ENCODE measurements at regions not wholly inside any gene's neighbourhood (a gene's known extent, or its start where the extent isn't known, plus 50 kb on each side); places are given as distances from the start of the nearest gene placed in this dataset.
"Not testable (repeated sequence)": the region's sequence is repeated elsewhere in the genome, so short reads cannot be mapped to it uniquely, and the experiment has no call there.

DNA sequence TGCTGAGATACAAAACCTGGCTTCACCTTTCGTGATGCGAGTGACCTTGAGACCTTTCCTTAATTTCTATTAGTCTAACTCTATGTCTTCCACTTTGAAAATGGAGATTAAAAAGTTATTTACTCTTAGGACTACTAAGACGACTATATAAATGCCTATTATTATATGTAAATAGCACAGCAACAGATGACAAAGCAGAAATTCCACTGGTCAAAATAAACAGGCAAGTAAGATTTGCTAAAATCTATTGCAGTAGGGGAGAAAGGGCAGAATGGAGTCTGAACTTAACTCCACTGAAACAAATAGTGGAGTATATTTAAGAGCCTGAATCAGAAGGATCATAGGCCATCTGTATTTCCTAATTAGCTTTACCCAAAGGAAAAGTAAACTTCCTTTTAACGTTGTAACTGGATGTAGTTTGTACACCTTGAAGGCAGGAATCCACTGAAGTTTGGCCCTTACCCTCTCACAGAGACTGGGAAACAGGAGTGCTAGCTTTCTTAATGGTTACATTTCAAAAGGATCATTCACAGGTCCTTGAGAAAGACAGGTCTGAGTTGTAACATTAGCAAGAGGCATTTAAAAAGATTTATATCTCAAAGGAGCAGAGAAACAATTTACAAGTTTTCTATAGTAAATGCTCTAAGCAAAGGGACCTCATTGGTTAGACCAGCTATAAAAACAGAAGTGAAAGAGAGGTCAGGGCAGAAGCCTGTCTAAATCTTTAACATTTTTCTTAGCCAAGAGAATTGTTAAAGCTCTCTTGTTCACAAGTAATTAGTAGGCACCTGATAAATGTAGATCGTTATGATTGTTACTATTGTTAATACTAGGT lies 332.5 kb downstream of the ZWINT start:
- H3K36me3 ChIP-seq (ENCODE audit: control insufficient read depth, insufficient read depth, low read length) = no peaks in the 10 kb centered on the region

DNA sequence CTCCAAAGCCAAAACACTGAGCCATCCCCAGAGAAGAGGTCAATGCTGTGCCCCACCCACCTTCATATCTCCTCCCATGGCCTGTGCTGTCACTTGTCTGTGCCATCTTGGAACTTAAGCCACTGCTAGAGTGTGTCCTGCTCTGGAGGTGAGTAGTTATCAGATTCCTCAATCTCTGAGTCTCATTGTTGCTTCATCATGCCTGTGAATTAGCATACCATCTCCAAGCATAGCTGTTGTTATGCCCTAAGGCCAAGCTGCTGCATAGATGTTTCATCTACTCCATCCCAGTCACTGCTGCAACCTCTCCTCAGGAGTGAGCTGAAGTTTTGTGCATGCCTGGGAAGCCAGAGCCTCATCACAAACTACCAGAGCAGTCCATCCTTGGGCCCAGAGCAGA lies 349.0 kb downstream of the ZWINT start:
- Histone ChIP-seq H3K4me3 (ENCODE audit: low read length) (no peak overlapping the region), H3K4me1 (ENCODE audit: control insufficient read depth, insufficient read depth, low read length) (no peaks in the 10 kb centered on the region), H3K9me3 (ENCODE audit: control insufficient read depth, low read length) (no peaks in the 10 kb centered on the region), H3K36me3 (ENCODE audit: control insufficient read depth, insufficient read depth, low read length) (no peaks in the 10 kb centered on the region), H3K27me3 (ENCODE audit: control insufficient read depth, insufficient read depth, low read length) (no peaks in the 10 kb centered on the region), H3K9ac (ENCODE audit: low read length) (no peak overlapping the region)

More for the DNA sequence above, 332.5 kb downstream of the ZWINT start:
- Histone ChIP-seq H3K9me3 (ENCODE audit: control insufficient read depth, low read length) (no peaks in the 10 kb centered on the region), H3K27me3 (ENCODE audit: control insufficient read depth, insufficient read depth, low read length) (no peaks in the 10 kb centered on the region), H3K4me1 (ENCODE audit: control insufficient read depth, insufficient read depth, low read length) (no peaks in the 10 kb centered on the region), H3K4me3 (ENCODE audit: low read length) (no peak overlapping the region), H3K9ac (ENCODE audit: low read length) (no peak overlapping the region)

DNA sequence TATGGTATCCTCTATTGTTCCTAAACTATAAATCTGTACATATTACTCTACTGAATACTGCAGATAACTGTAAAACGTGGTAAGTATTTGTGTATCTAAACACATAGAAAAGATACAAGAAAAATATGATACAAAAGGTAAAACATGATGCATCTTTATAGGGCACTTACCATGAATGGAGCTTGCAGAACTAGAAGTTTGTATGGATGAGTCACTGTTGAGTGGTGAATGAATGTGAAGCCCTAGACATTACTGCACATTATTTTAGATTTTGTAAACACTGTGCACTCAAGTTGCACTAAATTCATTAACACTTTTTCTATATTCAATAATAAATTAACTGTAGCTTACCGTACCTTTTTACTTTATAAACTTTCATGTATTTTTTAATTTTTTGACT lies 357.5 kb downstream of the ZWINT start:
- H3K4me1 ChIP-seq (ENCODE audit: control insufficient read depth, insufficient read depth, low read length) = no peaks in the 10 kb centered on the region
- H3K36me3 ChIP-seq (ENCODE audit: control insufficient read depth, insufficient read depth, low read length) = no peaks in the 10 kb centered on the region

DNA sequence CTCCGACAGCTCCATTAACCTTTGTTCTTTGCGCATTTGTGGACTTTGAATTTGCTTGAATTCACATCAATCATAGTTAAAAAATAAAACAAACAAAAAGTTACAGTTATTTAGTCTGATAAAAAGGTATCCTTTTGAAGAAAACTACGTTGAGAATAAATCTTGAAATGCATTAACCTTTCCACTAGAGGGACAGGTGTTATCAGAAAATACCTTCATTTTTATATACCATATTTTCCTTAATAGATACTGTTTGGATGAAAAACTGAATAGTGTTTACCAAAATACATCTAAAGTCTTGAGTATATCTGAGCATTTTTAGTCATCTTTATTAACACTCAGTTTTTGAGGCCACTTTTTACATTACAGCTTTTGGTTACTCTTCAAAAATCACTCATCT lies 371.9 kb downstream of the ZWINT start:
- H3K4me3 ChIP-seq (ENCODE audit: low read length) = no peak overlapping the region
- no peak overlapping the region for H3K9ac ChIP-seq (ENCODE audit: low read length)

More for the DNA sequence above, 357.5 kb downstream of the ZWINT start:
- H3K4me3 ChIP-seq (ENCODE audit: low read length) = no peak overlapping the region
- no peaks in the 10 kb centered on the region for H3K9me3 ChIP-seq (ENCODE audit: control insufficient read depth, low read length)
- no peak overlapping the region for H3K9ac ChIP-seq (ENCODE audit: low read length)
- no peaks in the 10 kb centered on the region for H3K27me3 ChIP-seq (ENCODE audit: control insufficient read depth, insufficient read depth, low read length)

DNA sequence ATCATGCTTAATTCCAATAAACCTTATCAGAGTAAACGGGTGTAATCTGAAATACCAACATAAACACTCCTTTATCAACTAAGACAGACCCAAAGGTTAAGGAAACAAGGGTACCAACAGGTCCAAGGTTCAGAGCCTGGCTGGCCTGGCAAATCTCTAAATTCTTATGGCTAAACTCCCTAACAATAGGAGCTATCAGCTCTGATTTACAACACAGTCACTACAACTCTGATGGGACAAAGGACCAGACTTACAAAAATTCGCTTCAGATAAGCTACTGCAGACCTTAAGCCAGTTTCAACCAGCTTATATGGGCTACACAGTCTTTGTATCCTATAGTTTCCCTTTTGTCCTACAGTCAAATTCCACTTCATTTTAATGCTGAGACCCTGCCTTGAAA lies 381.9 kb downstream of the ZWINT start:
- Histone ChIP-seq H3K9ac (ENCODE audit: low read length) (no peak overlapping the region), H3K4me3 (ENCODE audit: low read length) (no peak overlapping the region), H3K27me3 (ENCODE audit: control insufficient read depth, insufficient read depth, low read length) (no peaks in the 10 kb centered on the region), H3K4me1 (ENCODE audit: control insufficient read depth, insufficient read depth, low read length) (no peaks in the 10 kb centered on the region), H3K9me3 (ENCODE audit: control insufficient read depth, low read length) (no peaks in the 10 kb centered on the region), H3K36me3 (ENCODE audit: control insufficient read depth, insufficient read depth, low read length) (no peaks in the 10 kb centered on the region)

More for the DNA sequence above, 371.9 kb downstream of the ZWINT start:
- no peaks in the 10 kb centered on the region for H3K4me1 ChIP-seq (ENCODE audit: control insufficient read depth, insufficient read depth, low read length)
- H3K9me3 ChIP-seq (ENCODE audit: control insufficient read depth, low read length) = no peaks in the 10 kb centered on the region
- no peaks in the 10 kb centered on the region for H3K36me3 ChIP-seq (ENCODE audit: control insufficient read depth, insufficient read depth, low read length)
- no peaks in the 10 kb centered on the region for H3K27me3 ChIP-seq (ENCODE audit: control insufficient read depth, insufficient read depth, low read length)

DNA sequence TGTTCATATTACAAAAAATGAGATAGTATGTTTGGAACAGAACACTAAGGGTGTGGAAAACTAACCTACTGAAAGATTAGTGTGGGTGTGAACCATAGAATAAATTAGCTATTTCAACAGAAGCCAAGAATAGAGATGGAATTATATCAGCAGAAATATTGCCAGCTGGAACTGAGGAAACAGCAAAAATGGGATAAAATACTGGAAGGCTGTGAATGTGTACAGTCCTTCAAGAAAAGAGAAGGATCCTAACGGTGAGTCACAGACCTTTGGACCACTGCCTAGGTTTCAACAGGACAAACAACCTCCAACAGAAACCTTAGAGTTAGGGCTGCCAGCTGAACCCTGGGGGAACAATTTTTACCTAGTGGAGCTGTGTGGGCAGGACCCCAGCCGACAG lies 395.0 kb downstream of the ZWINT start:
- H3K4me1 ChIP-seq (ENCODE audit: control insufficient read depth, insufficient read depth, low read length) = no peaks in the 10 kb centered on the region
- H3K36me3 ChIP-seq (ENCODE audit: control insufficient read depth, insufficient read depth, low read length) = no peaks in the 10 kb centered on the region
- no peaks in the 10 kb centered on the region for H3K27me3 ChIP-seq (ENCODE audit: control insufficient read depth, insufficient read depth, low read length)
- H3K9me3 ChIP-seq (ENCODE audit: control insufficient read depth, low read length) = no peaks in the 10 kb centered on the region
- no peak overlapping the region for H3K9ac ChIP-seq (ENCODE audit: low read length)
- H3K4me3 ChIP-seq (ENCODE audit: low read length) = no peak overlapping the region

DNA sequence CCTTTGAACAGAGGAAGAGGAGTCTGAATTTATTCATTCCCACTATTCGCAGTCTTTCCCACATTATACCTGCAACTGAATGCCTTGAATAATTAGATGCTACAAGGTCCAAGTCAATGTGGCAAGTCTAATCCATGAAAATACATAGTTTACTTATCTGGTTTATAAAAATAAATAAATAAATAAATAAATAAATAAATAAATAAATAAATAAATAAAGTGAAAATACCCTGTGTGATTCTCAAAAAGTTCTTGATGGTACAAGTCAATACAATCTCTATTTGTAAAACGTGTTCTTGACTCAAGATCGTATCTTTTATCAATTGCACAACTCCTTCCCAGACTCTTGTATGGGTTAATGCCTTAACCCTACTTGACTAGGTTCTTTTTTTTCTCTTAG lies 417.7 kb downstream of the ZWINT start:
- H3K36me3 ChIP-seq (ENCODE audit: control insufficient read depth, insufficient read depth, low read length) = no peaks in the 10 kb centered on the region
- H3K9me3 ChIP-seq (ENCODE audit: control insufficient read depth, low read length) = no peaks in the 10 kb centered on the region
- no peaks in the 10 kb centered on the region for H3K4me1 ChIP-seq (ENCODE audit: control insufficient read depth, insufficient read depth, low read length)
- H3K9ac ChIP-seq (ENCODE audit: low read length) = no peak overlapping the region
- no peaks in the 10 kb centered on the region for H3K27me3 ChIP-seq (ENCODE audit: control insufficient read depth, insufficient read depth, low read length)
- H3K4me3 ChIP-seq (ENCODE audit: low read length) = no peak overlapping the region

DNA sequence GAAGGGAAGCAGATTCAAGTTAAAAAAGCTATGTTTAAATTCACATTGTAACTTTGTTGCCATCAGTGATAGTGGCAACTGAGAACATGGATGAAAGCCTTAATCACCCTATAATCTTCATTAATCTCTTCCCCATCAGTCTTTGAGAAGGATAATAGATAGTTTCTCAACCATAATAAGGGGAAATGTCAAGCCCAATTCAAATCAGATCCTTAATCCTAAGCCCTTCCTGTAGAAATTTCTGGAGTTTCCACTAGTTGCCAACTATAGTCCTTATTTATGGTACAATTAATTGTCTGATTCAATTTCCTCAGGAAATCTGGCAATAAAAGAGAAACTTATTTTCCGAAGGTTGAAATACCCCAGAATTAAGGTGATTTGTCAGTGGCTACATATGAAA lies 431.8 kb downstream of the ZWINT start:
- Histone ChIP-seq H3K9me3 (ENCODE audit: control insufficient read depth, low read length) (no peaks in the 10 kb centered on the region), H3K4me1 (ENCODE audit: control insufficient read depth, insufficient read depth, low read length) (no peaks in the 10 kb centered on the region), H3K4me3 (ENCODE audit: low read length) (no peak overlapping the region), H3K9ac (ENCODE audit: low read length) (no peak overlapping the region), H3K36me3 (ENCODE audit: control insufficient read depth, insufficient read depth, low read length) (no peaks in the 10 kb centered on the region), H3K27me3 (ENCODE audit: control insufficient read depth, insufficient read depth, low read length) (no peaks in the 10 kb centered on the region)

DNA sequence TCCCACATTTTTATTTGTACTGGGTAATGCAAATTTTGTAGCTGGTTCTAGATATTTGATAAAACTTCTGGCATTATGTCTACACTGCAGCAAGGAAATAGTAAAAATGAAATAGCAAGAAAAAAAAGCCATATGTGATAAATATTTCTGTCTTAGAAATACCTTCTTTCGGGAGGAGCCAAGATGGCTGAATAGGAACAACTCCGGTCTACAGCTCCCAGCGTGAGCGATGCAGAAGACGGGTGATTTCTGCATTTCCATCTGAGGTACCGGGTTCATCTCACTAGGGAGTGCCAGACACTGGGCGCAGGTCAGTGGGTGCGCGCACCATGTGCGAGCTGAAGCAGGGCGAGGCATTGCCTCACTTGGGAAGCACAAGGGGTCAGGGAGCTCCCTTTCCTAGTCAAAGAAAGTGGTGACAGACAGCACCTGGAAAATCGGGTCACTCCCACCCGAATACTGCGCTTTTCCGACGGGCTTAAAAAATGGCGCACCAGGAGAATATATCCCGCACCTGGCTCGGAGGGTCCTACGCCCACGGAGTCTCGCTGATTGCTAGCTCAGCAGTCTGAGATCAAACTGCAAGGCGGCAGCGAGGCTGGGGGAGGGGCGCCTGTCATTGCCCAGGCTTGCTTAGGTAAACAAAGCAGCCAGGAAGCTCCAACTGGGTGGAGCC lies 461.4 kb downstream of the ZWINT start:
- H3K36me3 ChIP-seq (ENCODE audit: control insufficient read depth, insufficient read depth, low read length); H3K9me3 ChIP-seq (ENCODE audit: control insufficient read depth, low read length); H3K27me3 ChIP-seq (ENCODE audit: control insufficient read depth, insufficient read depth, low read length); H3K4me3 ChIP-seq (ENCODE audit: low read length); H3K4me1 ChIP-seq (ENCODE audit: control insufficient read depth, insufficient read depth, low read length); H3K9ac ChIP-seq (ENCODE audit: low read length): not testable (repeated sequence)

DNA sequence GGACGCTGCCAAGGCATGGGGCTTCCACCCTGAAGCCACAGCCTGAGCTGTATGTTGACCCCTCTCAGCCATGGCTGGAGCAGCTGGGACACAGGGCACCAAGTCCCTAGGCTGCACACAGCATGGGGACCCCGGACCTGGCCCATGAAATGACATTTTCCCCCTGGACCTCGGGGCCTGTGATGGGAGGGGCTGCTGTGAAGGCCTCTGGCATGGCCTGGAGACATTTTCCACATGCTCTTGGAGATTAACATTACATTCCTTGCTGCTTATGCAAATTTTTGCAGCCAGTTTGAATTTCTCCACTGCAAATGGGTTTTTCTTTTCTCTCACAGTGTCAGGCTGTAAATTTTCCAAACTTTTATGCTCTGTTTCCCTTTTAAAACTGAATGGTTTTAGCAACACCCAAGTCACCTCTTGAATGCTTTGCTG lies 463.6 kb downstream of the ZWINT start:
- no peaks in the 10 kb centered on the region for H3K9me3 ChIP-seq (ENCODE audit: control insufficient read depth, low read length)
- H3K27me3 ChIP-seq (ENCODE audit: control insufficient read depth, insufficient read depth, low read length) = no peaks in the 10 kb centered on the region
- H3K9ac ChIP-seq (ENCODE audit: low read length) = no peak overlapping the region

DNA sequence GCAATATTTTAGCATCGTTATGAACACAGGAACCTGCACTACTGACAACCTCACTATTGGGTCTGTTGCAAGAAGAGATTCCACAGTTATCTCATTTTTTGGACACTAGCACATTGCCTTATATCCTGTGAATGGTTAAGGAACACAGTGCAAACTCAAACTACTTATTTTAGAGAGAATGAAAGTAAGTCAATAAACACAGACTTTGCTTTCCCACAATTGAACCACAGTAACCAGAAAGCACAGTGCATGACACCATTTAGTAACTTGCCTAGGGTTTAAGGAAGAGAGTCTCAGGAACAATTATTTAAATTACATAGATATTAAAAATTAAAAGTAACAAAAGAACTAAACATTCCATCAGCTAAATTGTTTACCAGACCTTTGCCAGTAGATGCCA lies 468.8 kb downstream of the ZWINT start:
- Histone ChIP-seq H3K9ac (ENCODE audit: low read length) (no peak overlapping the region), H3K4me3 (ENCODE audit: low read length) (no peak overlapping the region), H3K4me1 (ENCODE audit: control insufficient read depth, insufficient read depth, low read length) (no peaks in the 10 kb centered on the region), H3K9me3 (ENCODE audit: control insufficient read depth, low read length) (no peaks in the 10 kb centered on the region), H3K27me3 (ENCODE audit: control insufficient read depth, insufficient read depth, low read length) (no peaks in the 10 kb centered on the region), H3K36me3 (ENCODE audit: control insufficient read depth, insufficient read depth, low read length) (no peaks in the 10 kb centered on the region)

More for the DNA sequence above, 463.6 kb downstream of the ZWINT start:
- Histone ChIP-seq H3K4me1 (ENCODE audit: control insufficient read depth, insufficient read depth, low read length) (no peaks in the 10 kb centered on the region), H3K4me3 (ENCODE audit: low read length) (no peak overlapping the region), H3K36me3 (ENCODE audit: control insufficient read depth, insufficient read depth, low read length) (no peaks in the 10 kb centered on the region)

DNA sequence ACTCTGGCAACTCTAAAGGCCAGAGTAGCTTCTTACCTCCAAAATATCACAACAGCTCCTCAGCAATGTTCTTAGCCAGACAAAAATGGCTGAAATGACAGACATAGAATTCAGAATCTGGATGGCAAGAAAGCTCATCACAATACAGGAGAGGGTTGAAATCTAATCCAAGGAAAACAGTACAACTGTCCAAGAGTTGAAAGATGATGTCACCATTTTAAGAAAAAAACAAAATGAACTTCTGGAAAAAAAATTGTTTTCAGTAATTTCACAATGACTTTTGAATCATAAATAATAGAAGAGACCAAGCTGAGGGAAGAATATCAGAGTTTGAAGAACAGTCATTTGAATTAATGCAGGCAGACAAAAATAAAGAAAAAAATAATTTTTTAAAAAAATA lies 479.5 kb downstream of the ZWINT start:
- Histone ChIP-seq H3K9me3 (ENCODE audit: control insufficient read depth, low read length) (no peaks in the 10 kb centered on the region), H3K4me3 (ENCODE audit: low read length) (no peak overlapping the region), H3K36me3 (ENCODE audit: control insufficient read depth, insufficient read depth, low read length) (no peaks in the 10 kb centered on the region), H3K9ac (ENCODE audit: low read length) (no peak overlapping the region), H3K27me3 (ENCODE audit: control insufficient read depth, insufficient read depth, low read length) (no peaks in the 10 kb centered on the region), H3K4me1 (ENCODE audit: control insufficient read depth, insufficient read depth, low read length) (no peaks in the 10 kb centered on the region)
